Motor neuron (in vitro differentiated cells): ENCODE measurements at regions not wholly inside any gene's neighbourhood (a gene's known extent, or its start where the extent isn't known, plus 50 kb on each side); places are given as distances from the start of the nearest gene placed in this dataset.
"Not testable (repeated sequence)": the region's sequence is repeated elsewhere in the genome, so short reads cannot be mapped to it uniquely, and the experiment has no call there.

ENCODE experiments used
- ATAC-seq, 8 experiments: fragments of 200-7000 bp; cut with Tn5 transposase; replicated peaks in 6 of 8; 2 replicates each; pipeline ENCODE4 v1.8.0; 2021; ENCODE audit warnings: mild to moderate bottlenecking in 8 of 8, moderate library complexity in 8 of 8
- H3K27ac ChIP-seq, 2 donors: fragments of 250-450 bp; sonication (Bioruptor Pico); 2 replicates each; pipeline ENCODE4 v1.9.0; 2021; ENCODE audit warnings: antibody characterized with exemption in 2 of 2, mild to moderate bottlenecking in 2 of 2, moderate library complexity in 1 of 2
- H3K4me1 ChIP-seq, 2 donors: fragments of 250-450 bp; sonication (Bioruptor Pico); replicated peaks in 1 of 2; 2 replicates each; pipeline ENCODE4 v1.6.1; 2021; ENCODE audit warnings: antibody characterized with exemption in 2 of 2, mild to moderate bottlenecking in 2 of 2, moderate library complexity in 1 of 2
- H3K4me3 ChIP-seq, 5 donors: fragments of 250-450 bp; sonication (Bioruptor Pico); 2 replicates each; pipeline ENCODE4 v1.9.0; 2021; ENCODE audit warnings: antibody characterized with exemption in 5 of 5, mild to moderate bottlenecking in 5 of 5, moderate library complexity in 4 of 5
- WGBS, 10 experiments: fragments of 450-650 bp; shearing (Covaris generic); methylation state at CpG; one replicate each; pipeline ENCODE4 v1.0.0; 2022; 5-methylcytosine and 5-hydroxymethylcytosine counted together
- in situ Hi-C, 9 experiments: fragments of 400-800 bp; cut with MboI; loops; one replicate each; pipeline ENCODE4 v1.15.0; 2021; ENCODE audit warnings: low sequenced_read_pairs in 9 of 9, low pct_unique_long_range_greater_than_20kb in 2 of 9; ENCODE audit not compliant: unreplicated experiment in 9 of 9

- ATAC-seq = no peak
- Histone ChIP-seq H3K4me3 (no peak overlapping the region), H3K4me1 (no peaks in the 10 kb centered on the region), H3K27ac (no peak overlapping the region)
- 56 to 100% (median 60%) methylated on average over 1 of the region's 1 CpG; no CpG with 5 or more reads in 4 of the 10 experiments for WGBS, 10 experiments
- in situ Hi-C loops = no loop called here
Observed at GRCh38 chr1:233459470-233459945, 132.0 kb downstream of the MAP3K21 start.

- no peaks in the 10 kb centered on the region for H3K4me1 ChIP-seq
- ATAC-seq = peak in 1 of 8 experiments; percentile 17
- 0 to 92% (median 54%) methylated on average over 1 to 5 of the region's 5 CpGs; no CpG with 5 or more reads in 2 of the 10 experiments for WGBS, 10 experiments
- H3K27ac ChIP-seq = no peak overlapping the region
- in situ Hi-C loops = no loop called here
- no peak overlapping the region for H3K4me3 ChIP-seq
Observed at GRCh38 chr1:233459968-233460367, 132.4 kb downstream of the MAP3K21 start.

- Histone ChIP-seq H3K4me1 (no peaks in the 10 kb centered on the region), H3K27ac (no peak overlapping the region), H3K4me3 (no peak overlapping the region)
- ATAC-seq = no peak
- in situ Hi-C loops = no loop called here
- 0 to 83% (median 48%) methylated on average over 1 to 4 of the region's 4 CpGs for WGBS, 10 experiments
Observed at GRCh38 chr1:233460692-233461091, 133.2 kb downstream of the MAP3K21 start.

- no peak overlapping the region for H3K4me3 ChIP-seq
- in situ Hi-C loops = no loop called here
- H3K27ac ChIP-seq = no peak overlapping the region
- H3K4me1 ChIP-seq = no peaks in the 10 kb centered on the region
- WGBS, 10 experiments = 20 to 55% (median 40%) methylated on average over 1 of the region's 1 CpG; no CpG with 5 or more reads in 5 of the 10 experiments
- ATAC-seq = no peak
Observed at GRCh38 chr1:233461847-233462246, 134.3 kb downstream of the MAP3K21 start.

GRCh38 chr1:233463333-233463732 is 135.8 kb downstream of the MAP3K21 start:
- no peak overlapping the region for H3K4me3 ChIP-seq
- in situ Hi-C loops = no loop called here
- H3K4me1 ChIP-seq = no peaks in the 10 kb centered on the region
- ATAC-seq = peak in 2 of 8 experiments; percentile 60 to 76
- H3K27ac ChIP-seq = no peak overlapping the region
- 0 to 100% (median 86%) methylated on average over 1 to 3 of the region's 3 CpGs; no CpG with 5 or more reads in 4 of the 10 experiments for WGBS, 10 experiments

- WGBS, 10 experiments = 0 to 100% (median 72%) methylated on average over 1 to 18 of the region's 34 CpGs; no CpG with 5 or more reads in 4 of the 10 experiments
- no peak for ATAC-seq
Observed at GRCh38 chr1:233465745-233466343, 138.3 kb downstream of the MAP3K21 start.

DNA sequence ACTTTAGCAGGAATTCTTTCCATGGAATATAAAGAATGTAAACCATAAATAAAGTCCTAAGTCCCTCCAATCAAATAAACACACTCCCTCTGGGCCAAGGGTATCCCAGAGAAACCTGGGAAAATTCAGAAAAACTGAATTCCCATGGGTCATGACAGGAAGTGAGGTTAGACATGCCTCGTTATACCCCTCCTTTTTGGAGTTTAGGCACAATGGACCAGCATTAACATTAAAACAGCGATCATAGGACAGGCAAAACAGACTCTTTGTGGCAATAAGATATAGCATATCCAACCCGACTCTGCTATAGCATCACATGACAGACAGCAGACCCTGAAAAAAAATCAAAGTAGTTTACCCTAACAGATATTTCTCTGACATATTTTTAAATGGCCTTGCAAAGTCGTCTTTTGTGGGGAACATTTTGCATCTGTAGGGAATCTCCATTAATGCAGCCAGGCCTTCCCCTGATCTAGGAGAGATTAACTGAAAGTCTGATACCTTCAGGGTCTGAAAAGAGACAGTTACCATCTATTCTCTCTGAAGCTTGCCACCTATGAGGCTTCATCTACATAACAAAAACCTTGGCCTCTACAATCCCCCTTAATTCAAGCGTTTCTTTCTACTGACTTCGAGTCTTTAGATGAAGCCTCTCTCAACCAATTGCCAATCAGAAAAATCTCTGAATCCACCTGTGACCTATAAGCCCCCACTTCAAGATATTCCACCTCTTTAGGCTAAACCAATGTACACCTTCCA is 143.0 kb upstream of the KCNK1 start:
- Histone ChIP-seq H3K27ac (no peak overlapping the region), H3K4me3 (no peak overlapping the region), H3K4me1 (peaks cover 0 to 9% of the 10 kb centered on the region in 2 donors)
- in situ Hi-C loops = no loop called here
- WGBS, 10 experiments = 0 to 52% (median 28%) methylated on average over 1 to 6 of the region's 6 CpGs; no CpG with 5 or more reads in 1 of the 10 experiments
- ATAC-seq = no peak

More at GRCh38 chr1:233465745-233466343, 138.3 kb downstream of the MAP3K21 start:
- no peak overlapping the region for H3K27ac ChIP-seq
- H3K4me3 ChIP-seq = no peak overlapping the region
- peaks cover 0 to 4% of the 10 kb centered on the region in 2 donors for H3K4me1 ChIP-seq
- in situ Hi-C loops = no loop called here

DNA sequence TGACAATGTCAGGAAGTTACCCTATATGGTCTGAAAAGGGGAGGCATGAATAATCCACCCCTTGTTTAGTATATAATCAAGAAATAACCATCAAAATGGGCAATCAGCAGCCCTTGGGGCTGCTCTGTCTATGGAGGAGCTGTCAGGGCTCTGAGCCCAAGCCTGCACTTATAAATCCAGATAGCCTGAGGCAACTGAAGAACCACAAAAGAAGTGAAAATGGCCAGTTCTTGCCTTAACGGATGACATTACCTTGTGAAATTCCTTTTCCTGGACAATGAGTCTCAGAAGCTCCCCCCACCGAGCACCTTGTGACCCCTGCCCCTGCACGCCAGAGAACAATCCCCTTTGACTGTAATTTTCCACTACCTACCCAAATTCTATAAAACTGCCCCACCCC is 142.1 kb upstream of the KCNK1 start:
- H3K4me3 ChIP-seq, in situ Hi-C loops: not testable (repeated sequence)

GRCh38 chr1:233472796-233473195 is 141.1 kb upstream of the KCNK1 start:
- H3K4me3 ChIP-seq, in situ Hi-C loops, ATAC-seq, H3K27ac ChIP-seq, H3K4me1 ChIP-seq: not testable (repeated sequence)
- WGBS, 10 experiments = 33 to 100% (median 70%) methylated on average over 1 to 7 of the region's 7 CpGs

More for the DNA sequence above, 142.1 kb upstream of the KCNK1 start:
- WGBS, 10 experiments = 17 to 100% (median 61%) methylated on average over 1 to 3 of the region's 3 CpGs; no CpG with 5 or more reads in 3 of the 10 experiments
- ATAC-seq, H3K27ac ChIP-seq, H3K4me1 ChIP-seq: not testable (repeated sequence)

DNA sequence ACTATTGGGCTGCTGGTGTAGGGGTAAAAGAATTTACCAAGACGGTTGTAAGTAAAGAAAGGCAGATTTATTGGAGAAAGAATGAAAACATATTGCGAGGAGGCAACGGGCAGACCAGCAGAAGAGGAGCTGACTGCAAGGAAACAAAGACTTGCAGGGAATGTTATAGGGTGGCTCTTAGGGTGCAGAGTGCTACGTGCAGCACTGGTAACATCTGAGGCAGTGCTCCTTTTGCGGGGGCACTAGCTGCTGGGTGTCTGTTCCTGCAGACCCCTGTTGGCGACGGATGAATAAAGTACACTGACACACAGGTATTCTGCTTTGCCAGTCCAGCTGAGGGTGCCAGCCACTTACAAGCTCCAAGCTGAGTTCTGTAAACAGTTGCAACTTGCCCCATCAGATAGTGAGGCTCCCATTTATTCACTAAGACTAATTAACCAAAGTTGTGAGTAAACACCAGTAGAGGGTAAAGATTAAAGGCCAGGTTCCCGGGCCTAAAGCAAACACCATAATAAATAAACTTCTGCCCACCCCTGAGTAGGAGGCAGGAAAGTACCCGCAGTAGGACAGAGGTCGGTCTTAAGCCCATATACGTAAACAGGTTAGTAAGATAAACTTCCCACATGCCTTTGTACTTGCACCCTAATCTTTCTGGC is 140.2 kb upstream of the KCNK1 start:
- ATAC-seq = no peak
- Histone ChIP-seq H3K4me1 (peaks cover 0 to 9% of the 10 kb centered on the region in 2 donors), H3K4me3 (no peak overlapping the region), H3K27ac (no peak overlapping the region)
- in situ Hi-C loops = no loop called here
- WGBS, 10 experiments = 29 to 93% (median 78%) methylated on average over 2 to 10 of the region's 11 CpGs

GRCh38 chr1:233477359-233477758 is 136.5 kb upstream of the KCNK1 start:
- Histone ChIP-seq H3K27ac (no peak overlapping the region), H3K4me3 (no peak overlapping the region), H3K4me1 (peaks cover 0 to 4% of the 10 kb centered on the region in 2 donors)
- ATAC-seq = no peak
- in situ Hi-C loops = no loop called here

DNA sequence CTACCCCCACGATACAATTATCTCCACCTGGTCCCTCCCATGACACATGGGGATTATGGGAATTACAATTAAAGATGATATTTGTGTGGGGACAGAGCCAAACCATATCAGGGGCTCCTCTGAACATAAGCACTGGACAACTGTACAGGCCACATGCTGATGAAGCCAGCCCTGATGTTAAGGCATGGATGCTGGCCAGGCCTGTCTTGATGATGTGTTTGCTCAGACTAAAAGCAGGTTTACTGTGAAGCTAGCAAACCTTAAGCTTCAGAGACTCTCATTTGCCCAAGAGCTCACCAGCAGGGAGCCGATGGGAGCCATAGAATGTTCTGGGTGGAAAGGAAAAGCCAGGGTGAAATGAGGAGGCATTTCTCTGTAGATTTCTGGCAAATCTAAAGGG is 135.3 kb upstream of the KCNK1 start:
- no peak overlapping the region for H3K4me3 ChIP-seq
- H3K4me1 ChIP-seq = peaks cover 0 to 4% of the 10 kb centered on the region in 2 donors
- WGBS, 10 experiments = 0 to 90% (median 50%) methylated on average over 1 to 2 of the region's 2 CpGs; no CpG with 5 or more reads in 3 of the 10 experiments
- no peak overlapping the region for H3K27ac ChIP-seq
- ATAC-seq = no peak
- in situ Hi-C loops = no loop called here
